HG02642 (cell line): ENCODE measurements at regions not wholly inside any gene's neighbourhood (a gene's known extent, or its start where the extent isn't known, plus 50 kb on each side); places are given as distances from the start of the nearest gene placed in this dataset.

Source experiments
- ATAC-seq: cut with Tn5 transposase; IDR thresholded peaks from one replicate; pipeline ENCODE4 v1.9.1; 2021; ENCODE audit warnings: mild to moderate bottlenecking; ENCODE audit not compliant: unreplicated experiment, poor library complexity

GRCh38 chr2:495745-496275 is 181.4 kb downstream of the TMEM18 start:
- ATAC-seq, result no peak

GRCh38 chr2:494853-495252 is 182.4 kb downstream of the TMEM18 start:
- no peak for ATAC-seq

- no peak for ATAC-seq
Measured at GRCh38 chr2:493228-493627, 184.0 kb downstream of the TMEM18 start.

- no peak for ATAC-seq
Measured at GRCh38 chr2:492178-492577, 185.0 kb downstream of the TMEM18 start.

GRCh38 chr2:489838-490237 is 187.4 kb downstream of the TMEM18 start:
- no peak for ATAC-seq

GRCh38 chr2:489084-489483 is 188.1 kb downstream of the TMEM18 start:
- no peak for ATAC-seq

- no peak for ATAC-seq
Measured at GRCh38 chr2:487186-488079, 189.8 kb downstream of the TMEM18 start.

- no peak for ATAC-seq
Measured at GRCh38 chr2:486371-486770, 190.8 kb downstream of the TMEM18 start.

- no peak for ATAC-seq
Measured at GRCh38 chr2:481388-481787, 193.5 kb upstream of the ALKAL2 start.

GRCh38 chr2:479490-480176 is 191.7 kb upstream of the ALKAL2 start:
- ATAC-seq, result no peak

GRCh38 chr2:479031-479430 is 191.1 kb upstream of the ALKAL2 start:
- ATAC-seq, result no peak

GRCh38 chr2:471560-471959 is 183.7 kb upstream of the ALKAL2 start:
- ATAC-seq, result no peak

- ATAC-seq, result no peak
Measured at GRCh38 chr2:469514-469913, 181.6 kb upstream of the ALKAL2 start.

GRCh38 chr2:468648-469336 is 180.9 kb upstream of the ALKAL2 start:
- ATAC-seq, result no peak

GRCh38 chr2:467892-468647 is 180.2 kb upstream of the ALKAL2 start:
- ATAC-seq, result no peak

- ATAC-seq, result no peak
Measured at GRCh38 chr2:467543-467891, 179.6 kb upstream of the ALKAL2 start.

GRCh38 chr2:467101-467500 is 179.2 kb upstream of the ALKAL2 start:
- ATAC-seq, result no peak

GRCh38 chr2:464562-465309 is 176.8 kb upstream of the ALKAL2 start:
- ATAC-seq, result peak; percentile 52

GRCh38 chr2:460861-461260 is 173.0 kb upstream of the ALKAL2 start:
- no peak for ATAC-seq

- no peak for ATAC-seq
Measured at GRCh38 chr2:459931-460330, 172.0 kb upstream of the ALKAL2 start.
